ENCODE measurements at regions not wholly inside any gene's neighbourhood (a gene's known extent, or its start where the extent isn't known, plus 50 kb on each side); places are given as distances from the start of the nearest gene placed in this dataset.
"Not testable (repeated sequence)": the region's sequence is repeated elsewhere in the genome, so short reads cannot be mapped to it uniquely, and the experiment has no call there.

DNA sequence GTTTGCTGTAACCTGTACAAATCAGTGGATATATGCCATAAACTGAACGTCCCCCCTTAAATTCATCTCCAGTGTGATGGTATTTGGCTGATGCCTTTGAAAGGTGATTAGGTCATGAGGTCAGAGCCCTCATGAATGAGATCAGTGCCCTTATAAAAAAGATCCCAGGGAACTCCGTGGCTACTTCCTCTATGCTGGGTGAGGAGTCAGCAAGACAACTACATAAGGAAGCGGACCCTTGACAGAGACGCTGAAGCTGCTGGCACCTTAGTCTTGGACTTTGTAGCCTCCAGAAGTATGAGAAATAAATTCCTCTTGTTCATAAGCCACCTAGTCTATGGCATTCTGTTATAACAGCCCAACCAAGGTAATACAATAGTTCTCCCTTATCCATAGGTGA, 215.1 kb upstream of the ZNF608 start:
- Histone ChIP-seq H3K27me3 (ENCODE audit: control insufficient read depth in 3 of 3, insufficient read depth in 3 of 3, low read length in 2 of 3) (no peaks in the 10 kb centered on the region), H3K4me1 (ENCODE audit: control insufficient read depth in 5 of 5, insufficient read depth in 5 of 5, low read length in 5 of 5) (peaks cover 0 to 14% (median 0%) of the 10 kb centered on the region in 5 donors), H3K4me3 (no peak overlapping the region), H3K9me3 (ENCODE audit: control insufficient read depth in 4 of 4, insufficient read depth in 3 of 4, low read length in 3 of 4) (no peaks in the 10 kb centered on the region), H3K36me3 (ENCODE audit: control insufficient read depth in 4 of 4, insufficient read depth in 4 of 4, low read length in 4 of 4) (no peaks in the 10 kb centered on the region), H3K27ac (ENCODE audit: low read depth in 1 of 2, low read length in 1 of 2) (no peak overlapping the region), H3K9ac (ENCODE audit: insufficient read depth in 1 of 2, low read length in 2 of 2) (no peak overlapping the region)
- TF ChIP-seq, protein P1, sequence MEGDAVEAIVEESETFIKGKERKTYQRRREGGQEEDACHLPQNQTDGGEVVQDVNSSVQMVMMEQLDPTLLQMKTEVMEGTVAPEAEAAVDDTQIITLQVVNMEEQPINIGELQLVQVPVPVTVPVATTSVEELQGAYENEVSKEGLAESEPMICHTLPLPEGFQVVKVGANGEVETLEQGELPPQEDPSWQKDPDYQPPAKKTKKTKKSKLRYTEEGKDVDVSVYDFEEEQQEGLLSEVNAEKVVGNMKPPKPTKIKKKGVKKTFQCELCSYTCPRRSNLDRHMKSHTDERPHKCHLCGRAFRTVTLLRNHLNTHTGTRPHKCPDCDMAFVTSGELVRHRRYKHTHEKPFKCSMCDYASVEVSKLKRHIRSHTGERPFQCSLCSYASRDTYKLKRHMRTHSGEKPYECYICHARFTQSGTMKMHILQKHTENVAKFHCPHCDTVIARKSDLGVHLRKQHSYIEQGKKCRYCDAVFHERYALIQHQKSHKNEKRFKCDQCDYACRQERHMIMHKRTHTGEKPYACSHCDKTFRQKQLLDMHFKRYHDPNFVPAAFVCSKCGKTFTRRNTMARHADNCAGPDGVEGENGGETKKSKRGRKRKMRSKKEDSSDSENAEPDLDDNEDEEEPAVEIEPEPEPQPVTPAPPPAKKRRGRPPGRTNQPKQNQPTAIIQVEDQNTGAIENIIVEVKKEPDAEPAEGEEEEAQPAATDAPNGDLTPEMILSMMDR (IDR thresholded peaks at IDR 0.05; ENCODE audit: control extremely low read depth, extremely low read depth): no peak
- 68 to 82% methylated on average over 4 of the region's 4 CpGs for WGBS, 2 donors
- ATAC-seq (ENCODE audit: insufficient read depth, low FRiP score) (no peak), DNase-seq (no peak)

DNA sequence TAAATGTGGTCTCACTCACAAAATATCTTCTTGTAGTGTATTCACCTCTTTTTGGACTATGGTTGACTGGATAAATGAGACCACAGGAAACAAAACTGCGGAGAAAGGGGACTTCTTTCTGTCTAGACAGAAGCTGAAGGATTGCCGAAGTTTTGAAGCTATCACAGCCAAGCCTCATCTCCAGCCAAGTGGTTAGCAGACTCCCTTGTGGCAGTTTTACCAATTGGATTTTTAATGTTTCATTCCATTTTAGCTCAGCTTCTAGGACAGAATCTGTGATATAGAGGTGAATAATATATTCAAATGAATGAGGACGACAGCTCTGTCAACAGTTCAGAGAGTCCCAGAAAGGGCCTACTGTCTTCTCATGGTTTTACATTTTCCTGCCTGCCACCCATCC, 215.7 kb upstream of the ZNF608 start:
- Histone ChIP-seq H3K4me3 (no peak overlapping the region), H3K4me1 (ENCODE audit: control insufficient read depth in 5 of 5, insufficient read depth in 5 of 5, low read length in 5 of 5) (peaks cover 0 to 14% (median 0%) of the 10 kb centered on the region in 5 donors), H3K9me3 (ENCODE audit: control insufficient read depth in 4 of 4, insufficient read depth in 3 of 4, low read length in 3 of 4) (no peaks in the 10 kb centered on the region), H3K9ac (ENCODE audit: insufficient read depth in 1 of 2, low read length in 2 of 2) (no peak overlapping the region), H3K27me3 (ENCODE audit: control insufficient read depth in 3 of 3, insufficient read depth in 3 of 3, low read length in 2 of 3) (no peaks in the 10 kb centered on the region), H3K27ac (ENCODE audit: low read depth in 1 of 2, low read length in 1 of 2) (no peak overlapping the region), H3K36me3 (ENCODE audit: control insufficient read depth in 4 of 4, insufficient read depth in 4 of 4, low read length in 4 of 4) (no peaks in the 10 kb centered on the region)
- ATAC-seq (ENCODE audit: insufficient read depth, low FRiP score) (no peak), DNase-seq (no peak)
- 90 to 92% methylated on average over 3 of the region's 3 CpGs for WGBS, 2 donors
- TF ChIP-seq, protein P1 (IDR thresholded peaks at IDR 0.05; ENCODE audit: control extremely low read depth, extremely low read depth): no peak

DNA sequence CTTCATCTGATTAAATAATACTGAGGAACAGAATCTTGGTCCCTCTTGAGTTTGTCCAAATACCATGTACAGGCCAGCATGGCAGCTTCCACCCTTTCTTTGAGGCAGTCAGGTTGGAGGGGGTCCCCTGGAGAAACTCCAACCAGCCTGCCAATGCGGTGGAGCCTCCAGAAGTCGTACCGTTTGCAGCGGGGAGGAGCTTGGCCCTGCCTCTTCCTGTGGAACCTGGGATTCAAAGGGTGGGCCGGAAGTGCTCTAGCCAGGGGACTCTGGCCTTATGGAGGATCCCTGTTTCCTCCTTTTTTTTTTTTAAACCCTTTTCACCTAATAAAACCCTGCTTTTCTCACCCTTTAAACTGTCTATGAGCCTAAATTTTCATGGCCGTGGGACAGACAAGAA, 216.3 kb upstream of the ZNF608 start:
- Histone ChIP-seq H3K9me3 (ENCODE audit: control insufficient read depth in 4 of 4, insufficient read depth in 3 of 4, low read length in 3 of 4) (no peaks in the 10 kb centered on the region), H3K9ac (ENCODE audit: insufficient read depth in 1 of 2, low read length in 2 of 2) (no peak overlapping the region), H3K4me1 (ENCODE audit: control insufficient read depth in 5 of 5, insufficient read depth in 5 of 5, low read length in 5 of 5) (peaks cover 0 to 14% (median 0%) of the 10 kb centered on the region in 5 donors), H3K36me3 (ENCODE audit: control insufficient read depth in 4 of 4, insufficient read depth in 4 of 4, low read length in 4 of 4) (no peaks in the 10 kb centered on the region), H3K4me3 (no peak overlapping the region), H3K27ac (ENCODE audit: low read depth in 1 of 2, low read length in 1 of 2) (no peak overlapping the region), H3K27me3 (ENCODE audit: control insufficient read depth in 3 of 3, insufficient read depth in 3 of 3, low read length in 2 of 3) (no peaks in the 10 kb centered on the region)
- WGBS, 2 donors: 75 to 83% methylated on average over 6 of the region's 6 CpGs
- DNase-seq (no peak), ATAC-seq (ENCODE audit: insufficient read depth, low FRiP score) (no peak)
- TF ChIP-seq, protein P1 (IDR thresholded peaks at IDR 0.05; ENCODE audit: control extremely low read depth, extremely low read depth): no peak

DNA sequence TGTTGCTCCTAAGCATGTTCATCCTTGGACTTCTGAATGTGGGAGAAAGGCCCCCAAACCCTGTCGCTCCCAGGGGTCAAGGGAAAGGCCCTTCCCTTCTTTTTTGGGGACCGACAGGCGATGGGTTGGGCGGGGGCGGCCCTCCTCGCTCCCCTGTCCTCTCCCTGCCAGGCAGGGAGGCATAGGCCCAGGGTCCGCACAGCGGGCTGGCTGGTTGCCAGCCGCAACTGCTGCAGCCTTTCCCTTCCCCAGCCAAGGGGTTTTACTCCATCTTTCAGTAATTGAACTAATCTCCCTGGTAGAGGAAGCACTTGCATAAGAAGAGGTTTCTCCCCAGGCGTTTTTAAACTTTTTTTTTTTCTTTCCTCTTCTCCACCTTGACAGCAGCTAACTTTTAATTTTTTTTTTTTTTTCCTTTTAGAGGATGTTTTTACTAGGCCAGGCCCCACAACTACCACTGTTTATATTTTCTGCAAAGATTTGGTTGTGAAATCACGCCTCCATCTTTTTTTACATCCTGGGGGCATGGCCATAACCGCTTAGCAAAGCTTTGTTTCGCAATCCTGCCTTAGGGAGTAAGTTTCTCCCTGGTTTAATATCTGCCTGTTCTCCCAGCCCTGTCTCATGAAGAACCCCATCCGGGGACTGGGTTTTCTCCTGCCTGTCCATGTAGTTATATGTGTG, 216.9 kb upstream of the ZNF608 start:
- WGBS, 2 donors: 61 to 66% methylated on average over 14 of the region's 14 CpGs
- TF ChIP-seq, protein P1 (IDR thresholded peaks at IDR 0.05; ENCODE audit: control extremely low read depth, extremely low read depth): no peak
- ATAC-seq (ENCODE audit: insufficient read depth, low FRiP score) (no peak), DNase-seq (peak; percentile 64 to 94 (median 91))
- H3K9me3 ChIP-seq (ENCODE audit: control insufficient read depth in 4 of 4, insufficient read depth in 3 of 4, low read length in 3 of 4): no peaks in the 10 kb centered on the region
- H3K36me3 ChIP-seq (ENCODE audit: control insufficient read depth in 4 of 4, insufficient read depth in 4 of 4, low read length in 4 of 4): no peaks in the 10 kb centered on the region
- no peak overlapping the region for H3K27ac ChIP-seq (ENCODE audit: low read depth in 1 of 2, low read length in 1 of 2)
- no peak overlapping the region for H3K4me3 ChIP-seq
- no peak overlapping the region for H3K9ac ChIP-seq (ENCODE audit: insufficient read depth in 1 of 2, low read length in 2 of 2)
- H3K4me1 ChIP-seq (ENCODE audit: control insufficient read depth in 5 of 5, insufficient read depth in 5 of 5, low read length in 5 of 5): peaks cover 0 to 14% (median 0%) of the 10 kb centered on the region in 5 donors
- H3K27me3 ChIP-seq (ENCODE audit: control insufficient read depth in 3 of 3, insufficient read depth in 3 of 3, low read length in 2 of 3): no peaks in the 10 kb centered on the region

DNA sequence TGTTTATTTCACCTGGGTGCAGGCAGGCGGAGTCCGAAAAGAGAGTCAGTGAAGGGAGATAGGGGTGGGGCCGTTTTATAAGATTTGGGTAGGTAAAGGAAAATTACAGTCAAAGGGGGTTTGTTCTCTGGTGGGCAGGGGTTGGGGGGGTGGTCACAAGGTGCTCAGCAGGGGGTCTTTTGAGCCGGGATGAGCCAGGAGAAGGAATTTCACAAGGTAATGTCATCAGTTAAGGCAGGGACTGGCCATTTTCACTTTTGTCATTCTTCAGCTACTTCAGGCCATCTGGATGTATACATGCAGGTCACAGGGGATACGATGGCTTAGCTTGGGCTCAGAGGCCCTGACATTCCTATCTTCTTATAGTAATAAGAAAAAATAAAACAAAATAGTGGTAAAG, 220.3 kb upstream of the ZNF608 start:
- H3K4me3 ChIP-seq; H3K9ac ChIP-seq (ENCODE audit: insufficient read depth in 1 of 2, low read length in 2 of 2); H3K36me3 ChIP-seq (ENCODE audit: control insufficient read depth in 4 of 4, insufficient read depth in 4 of 4, low read length in 4 of 4); H3K9me3 ChIP-seq (ENCODE audit: control insufficient read depth in 4 of 4, insufficient read depth in 3 of 4, low read length in 3 of 4); ATAC-seq (ENCODE audit: insufficient read depth, low FRiP score); DNase-seq; H3K27ac ChIP-seq (ENCODE audit: low read depth in 1 of 2, low read length in 1 of 2); H3K27me3 ChIP-seq (ENCODE audit: control insufficient read depth in 3 of 3, insufficient read depth in 3 of 3, low read length in 2 of 3): not testable (repeated sequence)
- 78 to 85% methylated on average over 5 of the region's 5 CpGs for WGBS, 2 donors
- H3K4me1 ChIP-seq (ENCODE audit: control insufficient read depth in 5 of 5, insufficient read depth in 5 of 5, low read length in 5 of 5): peaks cover 0 to 14% (median 0%) of the 10 kb centered on the region in 5 donors

Data from lung (tissue), 11 donors.